GM23338 (cell line): ENCODE measurements at regions not wholly inside any gene's neighbourhood (a gene's known extent, or its start where the extent isn't known, plus 50 kb on each side); places are given as distances from the start of the nearest gene placed in this dataset.

ENCODE experiments used
- ATAC-seq: fragments of 200-7000 bp; cut with Tn5 transposase; 3 replicates; pipeline ENCODE4 v1.9.1; 2020
- DNase-seq: peaks from one replicate; pipeline ENCODE4 v3.0.0-alpha.2; 2015; ENCODE audit warnings: low spot score
- H2AFZ ChIP-seq: fragments of 200-600 bp; sonication (generic); 2 replicates; pipeline ENCODE4 v1.8.0; 2016; ENCODE audit warnings: antibody characterized with exemption, mild to moderate bottlenecking, moderate library complexity
- H3F3A ChIP-seq: fragments of 200-600 bp; sonication (generic); replicated peaks from 2 replicates; pipeline ENCODE4 v1.8.0; 2017; ENCODE audit warnings: antibody characterized with exemption, mixed run types, low read depth
- H3K27ac ChIP-seq: fragments of 200-600 bp; sonication (generic); 2 replicates; pipeline ENCODE4 v1.6.1; 2016; ENCODE audit warnings: low read depth
- H3K27me3 ChIP-seq: fragments of 200-600 bp; sonication (generic); 2 replicates; pipeline ENCODE4 v1.8.0; 2016; ENCODE audit warnings: mild to moderate bottlenecking, mixed run types, moderate library complexity; ENCODE audit not compliant: insufficient read depth
- H3K36me3 ChIP-seq: fragments of 200-600 bp; sonication (generic); 2 replicates; pipeline ENCODE4 v1.8.0; 2016; ENCODE audit warnings: mild to moderate bottlenecking; ENCODE audit not compliant: insufficient read depth
- H3K4me1 ChIP-seq: fragments of 200-600 bp; sonication (generic); 2 replicates; pipeline ENCODE4 v1.8.0; 2016; ENCODE audit warnings: mild to moderate bottlenecking, moderate library complexity; ENCODE audit not compliant: insufficient read depth
- H3K4me2 ChIP-seq: fragments of 200-600 bp; sonication (generic); 2 replicates; pipeline ENCODE4 v1.7.1; 2017; ENCODE audit warnings: mixed run types
- H3K4me3 ChIP-seq: fragments of 200-600 bp; sonication (generic); 2 replicates; pipeline ENCODE4 v1.6.1; 2016; ENCODE audit warnings: mixed run types
- H3K79me2 ChIP-seq: fragments of 200-600 bp; sonication (generic); replicated peaks from 2 replicates; pipeline ENCODE4 v1.8.0; 2017; ENCODE audit warnings: mild to moderate bottlenecking; ENCODE audit not compliant: insufficient read depth
- H3K9me2 ChIP-seq: fragments of 200-600 bp; sonication (generic); 2 replicates; pipeline ENCODE4 v1.8.0; 2017; ENCODE audit not compliant: insufficient read depth
- H4K20me1 ChIP-seq: fragments of 200-600 bp; sonication (generic); replicated peaks from 2 replicates; pipeline ENCODE4 v1.8.0; 2017; ENCODE audit warnings: mild to moderate bottlenecking; ENCODE audit not compliant: insufficient read depth
- H3K27ac Mint-ChIP-seq: 2 replicates; pipeline ENCODE4 v1.8.0; 2020; ENCODE audit warnings: inconsistent platforms, mild to moderate bottlenecking, moderate library complexity, mixed read lengths
- H3K27me3 Mint-ChIP-seq: 3 replicates; pipeline ENCODE4 v1.8.0; 2022; ENCODE audit warnings: low read depth, mild to moderate bottlenecking, moderate library complexity, mixed read lengths, inconsistent platforms; ENCODE audit not compliant: insufficient read depth, poor library complexity
- H3K36me3 Mint-ChIP-seq: 3 replicates; pipeline ENCODE4 v1.8.0; 2021; ENCODE audit warnings: low read depth, mild to moderate bottlenecking, inconsistent platforms, moderate library complexity, mixed read lengths
- H3K4me1 Mint-ChIP-seq: 3 replicates; pipeline ENCODE4 v1.8.0; 2020; ENCODE audit warnings: mild to moderate bottlenecking, inconsistent platforms, mixed read lengths
- H3K4me3 Mint-ChIP-seq: 3 replicates; pipeline ENCODE4 v1.8.0; 2021; ENCODE audit warnings: moderate library complexity, mild to moderate bottlenecking, inconsistent platforms, mixed read lengths
- H3K9me3 Mint-ChIP-seq: 3 replicates; pipeline ENCODE4 v1.8.0; 2020; ENCODE audit warnings: moderate library complexity, mild to moderate bottlenecking, inconsistent platforms, mixed read lengths
- POLR2AphosphoS5 ChIP-seq: IDR thresholded peaks from 2 replicates; pipeline ENCODE4 v1.6.1; 2016; ENCODE audit warnings: antibody characterized with exemption, low read depth
- STAT1 ChIP-seq: IDR thresholded peaks from one replicate; pipeline ENCODE4 v1.6.1; 2016; ENCODE audit warnings: antibody characterized with exemption; ENCODE audit not compliant: unreplicated experiment
- ZNF114 ChIP-seq: fragments of 250-450 bp; sonication (Bioruptor Pico); IDR thresholded peaks from 2 replicates; pipeline ENCODE4 v1.5.0; 2020; ENCODE audit warnings: mild to moderate bottlenecking, moderate library complexity
- ZNF331 ChIP-seq: fragments of 250-450 bp; sonication (Bioruptor Pico); IDR thresholded peaks from 2 replicates; pipeline ENCODE4 v1.5.0; 2020; ENCODE audit warnings: low read depth, mild to moderate bottlenecking, moderate library complexity
- TF ChIP-seq, protein P1 (sequence below): IDR thresholded peaks from 2 replicates; pipeline ENCODE4 v1.6.1; 2016; ENCODE audit warnings: antibody characterized with exemption
- TF ChIP-seq, protein P2 (sequence below), 2 experiments: fragments of 200-600 bp in 1 of 2; sonication (generic) in 1 of 2; conservative IDR thresholded peaks; 2 replicates each; pipeline versions ENCODE4 v1.5.1 to v1.6.1; 2016 to 2017; ENCODE audit warnings: antibody characterized with exemption in 2 of 2, low read depth in 2 of 2, mild to moderate bottlenecking in 2 of 2, moderate library complexity in 1 of 2
- TF ChIP-seq, protein P3 (sequence below): fragments of 250-450 bp; sonication (Bioruptor Pico); IDR thresholded peaks from 2 replicates; pipeline ENCODE4 v1.5.0; 2020; ENCODE audit warnings: mild to moderate bottlenecking, moderate library complexity

DNA sequence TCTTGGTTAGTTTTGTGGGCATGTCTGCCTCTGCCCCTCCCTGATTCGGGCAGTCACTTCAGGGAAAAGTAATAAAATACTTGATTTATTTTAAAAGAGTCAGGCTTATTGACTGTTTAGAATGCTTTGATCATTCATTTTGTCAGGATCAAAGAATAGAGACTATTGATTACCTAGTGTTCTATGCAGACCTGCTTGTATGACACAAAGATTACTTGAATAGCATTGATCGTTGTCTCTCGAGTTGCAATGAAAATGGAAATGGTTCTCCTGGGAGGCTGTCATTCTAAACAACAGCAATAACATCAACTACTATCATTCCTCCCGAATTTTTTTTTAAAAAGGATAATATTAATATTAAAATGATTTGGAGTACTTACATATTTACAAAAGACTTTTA, 133.2 kb upstream of the DMAC1 start:
- TF ChIP-seq ZNF331 (CRISPR knock-in tag), result no peak
- no peak for TF ChIP-seq POLR2AphosphoS5
- TF ChIP-seq, protein P1, sequence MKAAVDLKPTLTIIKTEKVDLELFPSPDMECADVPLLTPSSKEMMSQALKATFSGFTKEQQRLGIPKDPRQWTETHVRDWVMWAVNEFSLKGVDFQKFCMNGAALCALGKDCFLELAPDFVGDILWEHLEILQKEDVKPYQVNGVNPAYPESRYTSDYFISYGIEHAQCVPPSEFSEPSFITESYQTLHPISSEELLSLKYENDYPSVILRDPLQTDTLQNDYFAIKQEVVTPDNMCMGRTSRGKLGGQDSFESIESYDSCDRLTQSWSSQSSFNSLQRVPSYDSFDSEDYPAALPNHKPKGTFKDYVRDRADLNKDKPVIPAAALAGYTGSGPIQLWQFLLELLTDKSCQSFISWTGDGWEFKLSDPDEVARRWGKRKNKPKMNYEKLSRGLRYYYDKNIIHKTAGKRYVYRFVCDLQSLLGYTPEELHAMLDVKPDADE, result no peak
- TF ChIP-seq, protein P2, sequence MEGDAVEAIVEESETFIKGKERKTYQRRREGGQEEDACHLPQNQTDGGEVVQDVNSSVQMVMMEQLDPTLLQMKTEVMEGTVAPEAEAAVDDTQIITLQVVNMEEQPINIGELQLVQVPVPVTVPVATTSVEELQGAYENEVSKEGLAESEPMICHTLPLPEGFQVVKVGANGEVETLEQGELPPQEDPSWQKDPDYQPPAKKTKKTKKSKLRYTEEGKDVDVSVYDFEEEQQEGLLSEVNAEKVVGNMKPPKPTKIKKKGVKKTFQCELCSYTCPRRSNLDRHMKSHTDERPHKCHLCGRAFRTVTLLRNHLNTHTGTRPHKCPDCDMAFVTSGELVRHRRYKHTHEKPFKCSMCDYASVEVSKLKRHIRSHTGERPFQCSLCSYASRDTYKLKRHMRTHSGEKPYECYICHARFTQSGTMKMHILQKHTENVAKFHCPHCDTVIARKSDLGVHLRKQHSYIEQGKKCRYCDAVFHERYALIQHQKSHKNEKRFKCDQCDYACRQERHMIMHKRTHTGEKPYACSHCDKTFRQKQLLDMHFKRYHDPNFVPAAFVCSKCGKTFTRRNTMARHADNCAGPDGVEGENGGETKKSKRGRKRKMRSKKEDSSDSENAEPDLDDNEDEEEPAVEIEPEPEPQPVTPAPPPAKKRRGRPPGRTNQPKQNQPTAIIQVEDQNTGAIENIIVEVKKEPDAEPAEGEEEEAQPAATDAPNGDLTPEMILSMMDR (conservative IDR thresholded peaks at IDR 0.05; ENCODE audit: low read depth in 2 of 2), result no peak
- no peak for TF ChIP-seq STAT1
- TF ChIP-seq, protein P3, sequence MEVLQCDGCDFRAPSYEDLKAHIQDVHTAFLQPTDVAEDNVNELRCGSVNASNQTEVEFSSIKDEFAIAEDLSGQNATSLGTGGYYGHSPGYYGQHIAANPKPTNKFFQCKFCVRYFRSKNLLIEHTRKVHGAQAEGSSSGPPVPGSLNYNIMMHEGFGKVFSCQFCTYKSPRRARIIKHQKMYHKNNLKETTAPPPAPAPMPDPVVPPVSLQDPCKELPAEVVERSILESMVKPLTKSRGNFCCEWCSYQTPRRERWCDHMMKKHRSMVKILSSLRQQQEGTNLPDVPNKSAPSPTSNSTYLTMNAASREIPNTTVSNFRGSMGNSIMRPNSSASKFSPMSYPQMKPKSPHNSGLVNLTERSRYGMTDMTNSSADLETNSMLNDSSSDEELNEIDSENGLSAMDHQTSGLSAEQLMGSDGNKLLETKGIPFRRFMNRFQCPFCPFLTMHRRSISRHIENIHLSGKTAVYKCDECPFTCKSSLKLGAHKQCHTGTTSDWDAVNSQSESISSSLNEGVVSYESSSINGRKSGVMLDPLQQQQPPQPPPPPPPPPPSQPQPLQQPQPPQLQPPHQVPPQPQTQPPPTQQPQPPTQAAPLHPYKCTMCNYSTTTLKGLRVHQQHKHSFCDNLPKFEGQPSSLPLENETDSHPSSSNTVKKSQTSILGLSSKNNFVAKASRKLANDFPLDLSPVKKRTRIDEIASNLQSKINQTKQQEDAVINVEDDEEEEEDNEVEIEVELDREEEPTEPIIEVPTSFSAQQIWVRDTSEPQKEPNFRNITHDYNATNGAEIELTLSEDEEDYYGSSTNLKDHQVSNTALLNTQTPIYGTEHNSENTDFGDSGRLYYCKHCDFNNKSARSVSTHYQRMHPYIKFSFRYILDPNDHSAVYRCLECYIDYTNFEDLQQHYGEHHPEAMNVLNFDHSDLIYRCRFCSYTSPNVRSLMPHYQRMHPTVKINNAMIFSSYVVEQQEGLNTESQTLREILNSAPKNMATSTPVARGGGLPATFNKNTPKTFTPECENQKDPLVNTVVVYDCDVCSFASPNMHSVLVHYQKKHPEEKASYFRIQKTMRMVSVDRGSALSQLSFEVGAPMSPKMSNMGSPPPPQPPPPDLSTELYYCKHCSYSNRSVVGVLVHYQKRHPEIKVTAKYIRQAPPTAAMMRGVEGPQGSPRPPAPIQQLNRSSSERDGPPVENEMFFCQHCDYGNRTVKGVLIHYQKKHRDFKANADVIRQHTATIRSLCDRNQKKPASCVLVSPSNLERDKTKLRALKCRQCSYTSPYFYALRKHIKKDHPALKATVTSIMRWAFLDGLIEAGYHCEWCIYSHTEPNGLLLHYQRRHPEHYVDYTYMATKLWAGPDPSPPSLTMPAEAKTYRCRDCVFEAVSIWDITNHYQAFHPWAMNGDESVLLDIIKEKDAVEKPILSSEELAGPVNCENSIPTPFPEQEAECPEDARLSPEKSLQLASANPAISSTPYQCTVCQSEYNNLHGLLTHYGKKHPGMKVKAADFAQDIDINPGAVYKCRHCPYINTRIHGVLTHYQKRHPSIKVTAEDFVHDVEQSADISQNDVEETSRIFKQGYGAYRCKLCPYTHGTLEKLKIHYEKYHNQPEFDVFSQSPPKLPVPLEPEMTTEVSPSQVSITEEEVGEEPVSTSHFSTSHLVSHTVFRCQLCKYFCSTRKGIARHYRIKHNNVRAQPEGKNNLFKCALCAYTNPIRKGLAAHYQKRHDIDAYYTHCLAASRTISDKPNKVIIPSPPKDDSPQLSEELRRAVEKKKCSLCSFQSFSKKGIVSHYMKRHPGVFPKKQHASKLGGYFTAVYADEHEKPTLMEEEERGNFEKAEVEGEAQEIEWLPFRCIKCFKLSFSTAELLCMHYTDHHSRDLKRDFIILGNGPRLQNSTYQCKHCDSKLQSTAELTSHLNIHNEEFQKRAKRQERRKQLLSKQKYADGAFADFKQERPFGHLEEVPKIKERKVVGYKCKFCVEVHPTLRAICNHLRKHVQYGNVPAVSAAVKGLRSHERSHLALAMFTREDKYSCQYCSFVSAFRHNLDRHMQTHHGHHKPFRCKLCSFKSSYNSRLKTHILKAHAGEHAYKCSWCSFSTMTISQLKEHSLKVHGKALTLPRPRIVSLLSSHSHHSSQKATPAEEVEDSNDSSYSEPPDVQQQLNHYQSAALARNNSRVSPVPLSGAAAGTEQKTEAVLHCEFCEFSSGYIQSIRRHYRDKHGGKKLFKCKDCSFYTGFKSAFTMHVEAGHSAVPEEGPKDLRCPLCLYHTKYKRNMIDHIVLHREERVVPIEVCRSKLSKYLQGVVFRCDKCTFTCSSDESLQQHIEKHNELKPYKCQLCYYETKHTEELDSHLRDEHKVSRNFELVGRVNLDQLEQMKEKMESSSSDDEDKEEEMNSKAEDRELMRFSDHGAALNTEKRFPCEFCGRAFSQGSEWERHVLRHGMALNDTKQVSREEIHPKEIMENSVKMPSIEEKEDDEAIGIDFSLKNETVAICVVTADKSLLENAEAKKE (CRISPR knock-in tag), result no peak
- TF ChIP-seq ZNF114 (CRISPR knock-in tag), result no peak
- H3K27me3 Mint-ChIP-seq, result no peaks in the 10 kb centered on the region
- DNase-seq, result no peak

More for the DNA sequence above, 133.2 kb upstream of the DMAC1 start:
- H3K36me3 Mint-ChIP-seq, result no peaks in the 10 kb centered on the region
- Histone ChIP-seq H3K27me3 (no peaks in the 10 kb centered on the region), H3K36me3 (no peaks in the 10 kb centered on the region), H4K20me1 (no peaks in the 10 kb centered on the region), H3K4me2 (no peak overlapping the region), H3K79me2 (no peaks in the 10 kb centered on the region), H3F3A (no peaks in the 10 kb centered on the region), H3K27ac (no peak overlapping the region), H2AFZ (no peak overlapping the region), H3K9me2 (0 out of 2 replicates have a peak, but pooled peaks cover 2% of the 10 kb centered on the region), H3K4me1 (peaks cover 8% of the 10 kb centered on the region; the same call in 1 of the 2 replicates), H3K4me3 (no peak overlapping the region)
- no peak for ATAC-seq
- H3K4me1 Mint-ChIP-seq, result peaks cover 5% of the 10 kb centered on the region
- no peak overlapping the region for H3K4me3 Mint-ChIP-seq
- no peak overlapping the region for H3K27ac Mint-ChIP-seq
- no peaks in the 10 kb centered on the region for H3K9me3 Mint-ChIP-seq
